HG03045 (cell line): ENCODE measurements at regions not wholly inside any gene's neighbourhood (a gene's known extent, or its start where the extent isn't known, plus 50 kb on each side); places are given as distances from the start of the nearest gene placed in this dataset.
"Not testable (repeated sequence)": the region's sequence is repeated elsewhere in the genome, so short reads cannot be mapped to it uniquely, and the experiment has no call there.

ENCODE experiments used
- ATAC-seq: cut with Tn5 transposase; IDR thresholded peaks from one replicate; pipeline ENCODE4 v1.9.1; 2021; ENCODE audit warnings: mild to moderate bottlenecking, moderate library complexity; ENCODE audit not compliant: unreplicated experiment

GRCh38 chr12:86727160-86727559, 471.0 kb upstream of the MGAT4C start:
- ATAC-seq: no peak

- no peak for ATAC-seq
Observed at GRCh38 chr12:86724716-86725115, 468.5 kb upstream of the MGAT4C start.

GRCh38 chr12:86723326-86723725, 467.1 kb upstream of the MGAT4C start:
- ATAC-seq: no peak

GRCh38 chr12:86721713-86722397, 465.7 kb upstream of the MGAT4C start:
- ATAC-seq: no peak

- no peak for ATAC-seq
Observed at GRCh38 chr12:86719381-86719780, 463.2 kb upstream of the MGAT4C start.

- ATAC-seq: no peak
Observed at GRCh38 chr12:86713121-86713520, 456.9 kb upstream of the MGAT4C start.

- ATAC-seq: no peak
Observed at GRCh38 chr12:86712425-86712843, 456.2 kb upstream of the MGAT4C start.

GRCh38 chr12:86711731-86712130, 455.5 kb upstream of the MGAT4C start:
- ATAC-seq: no peak

GRCh38 chr12:86710109-86710508, 453.9 kb upstream of the MGAT4C start:
- ATAC-seq: no peak

- ATAC-seq: not testable (repeated sequence)
Observed at GRCh38 chr12:86709017-86709416, 452.8 kb upstream of the MGAT4C start.

GRCh38 chr12:86698641-86698980, 442.4 kb upstream of the MGAT4C start:
- no peak for ATAC-seq

GRCh38 chr12:86697916-86698640, 441.9 kb upstream of the MGAT4C start:
- ATAC-seq: no peak

- no peak for ATAC-seq
Observed at GRCh38 chr12:86683568-86684304, 427.5 kb upstream of the MGAT4C start.

GRCh38 chr12:86681060-86681459, 424.9 kb upstream of the MGAT4C start:
- ATAC-seq: no peak

GRCh38 chr12:86675197-86675596, 419.0 kb upstream of the MGAT4C start:
- no peak for ATAC-seq

GRCh38 chr12:86670986-86671385, 414.8 kb upstream of the MGAT4C start:
- no peak for ATAC-seq

- no peak for ATAC-seq
Observed at GRCh38 chr12:86669010-86669409, 412.8 kb upstream of the MGAT4C start.

- ATAC-seq: no peak
Observed at GRCh38 chr12:86666316-86666715, 410.1 kb upstream of the MGAT4C start.

GRCh38 chr12:86663716-86664115, 407.5 kb upstream of the MGAT4C start:
- no peak for ATAC-seq

GRCh38 chr12:86663173-86663572, 407.0 kb upstream of the MGAT4C start:
- ATAC-seq: no peak

- no peak for ATAC-seq
Observed at GRCh38 chr12:86662464-86662863, 406.3 kb upstream of the MGAT4C start.
